Activated naive CD4-positive, alpha-beta T cell treated with anti-CD3 and anti-CD28 coated beads, Interleukin-2, amount 10 ng/mL, durations not matched to agents 7 days and 5 days (primary cell): ENCODE measurements at regions not wholly inside any gene's neighbourhood (a gene's known extent, or its start where the extent isn't known, plus 50 kb on each side); places are given as distances from the start of the nearest gene placed in this dataset.

Experiments
- CTCF ChIA-PET: fragments of 350-600 bp; sonication (Branson Sonifier 250); formaldehyde crosslinking; loops from one replicate; lab custom pipeline; 2021; ENCODE audit warnings: antibody characterized with exemption; lab: Charles Lee
- DNase-seq: peaks from one replicate; pipeline ENCODE4 v3.0.0-alpha.2; 2020
- H3K27ac Mint-ChIP-seq: one replicate; pipeline ENCODE4 v1.8.0; 2021; ENCODE audit warnings: mild to moderate bottlenecking, moderate library complexity, mixed read lengths
- H3K27me3 Mint-ChIP-seq: one replicate; pipeline ENCODE4 v1.8.0; 2021; ENCODE audit warnings: mild to moderate bottlenecking, mixed read lengths
- H3K36me3 Mint-ChIP-seq: one replicate; pipeline ENCODE4 v1.8.0; 2021; ENCODE audit warnings: mixed read lengths
- H3K4me1 Mint-ChIP-seq: one replicate; pipeline ENCODE4 v1.8.0; 2021; ENCODE audit warnings: mixed read lengths
- H3K4me3 Mint-ChIP-seq: one replicate; pipeline ENCODE4 v1.8.0; 2021; ENCODE audit warnings: mild to moderate bottlenecking, moderate library complexity, mixed read lengths
- H3K9me3 Mint-ChIP-seq: one replicate; pipeline ENCODE4 v1.8.0; 2021; ENCODE audit warnings: mixed read lengths

DNA sequence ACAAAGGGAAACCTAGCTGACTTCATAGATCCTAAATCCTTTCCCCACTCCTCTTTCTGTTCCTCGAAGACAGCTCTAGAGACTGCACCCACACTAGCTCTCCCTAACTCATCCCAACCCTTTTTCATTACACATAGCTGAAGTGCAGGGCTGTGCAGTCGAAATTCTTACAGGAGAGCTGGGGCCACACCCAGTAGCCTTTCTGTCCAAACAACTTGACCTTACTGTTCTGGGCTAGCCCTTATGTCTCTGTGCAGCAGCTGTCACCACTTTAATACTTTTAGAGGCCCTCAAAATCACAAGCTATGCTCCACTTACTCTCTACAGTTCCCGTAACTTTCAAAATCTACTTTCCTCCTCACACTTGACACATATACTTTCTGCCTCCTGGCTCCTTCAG is 666.1 kb upstream of the PKDCC start:
- H3K4me1 Mint-ChIP-seq, result no peaks in the 10 kb centered on the region
- CTCF ChIA-PET, result no interaction called here
- no peak overlapping the region for H3K4me3 Mint-ChIP-seq
- no peaks in the 10 kb centered on the region for H3K9me3 Mint-ChIP-seq
- no peak overlapping the region for H3K27ac Mint-ChIP-seq
- DNase-seq, result no peak
- H3K27me3 Mint-ChIP-seq, result no peaks in the 10 kb centered on the region
- no peaks in the 10 kb centered on the region for H3K36me3 Mint-ChIP-seq

DNA sequence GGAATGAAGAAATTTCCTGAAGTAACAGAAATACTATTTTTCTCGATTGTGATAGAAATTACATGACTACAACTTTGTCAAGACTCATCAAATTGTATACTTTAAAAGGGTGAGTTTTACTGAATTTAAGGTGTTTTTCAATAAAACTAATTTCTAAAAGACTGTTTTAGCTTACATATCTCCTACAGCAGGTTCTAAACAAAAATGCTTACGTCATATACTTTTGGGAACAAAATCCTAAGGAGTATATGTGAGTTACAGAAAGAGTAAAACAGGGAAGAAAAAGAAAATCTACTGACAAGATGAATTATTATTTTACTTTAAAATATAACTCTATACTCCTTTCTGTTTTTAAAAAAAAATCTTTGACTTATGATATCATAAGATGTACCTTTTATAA is 660.3 kb upstream of the PKDCC start:
- Mint-ChIP-seq H3K27me3 (no peaks in the 10 kb centered on the region), H3K36me3 (no peaks in the 10 kb centered on the region), H3K4me1 (no peaks in the 10 kb centered on the region), H3K9me3 (no peaks in the 10 kb centered on the region), H3K4me3 (no peak overlapping the region), H3K27ac (no peak overlapping the region)
- CTCF ChIA-PET, result no interaction called here
- DNase-seq, result no peak

DNA sequence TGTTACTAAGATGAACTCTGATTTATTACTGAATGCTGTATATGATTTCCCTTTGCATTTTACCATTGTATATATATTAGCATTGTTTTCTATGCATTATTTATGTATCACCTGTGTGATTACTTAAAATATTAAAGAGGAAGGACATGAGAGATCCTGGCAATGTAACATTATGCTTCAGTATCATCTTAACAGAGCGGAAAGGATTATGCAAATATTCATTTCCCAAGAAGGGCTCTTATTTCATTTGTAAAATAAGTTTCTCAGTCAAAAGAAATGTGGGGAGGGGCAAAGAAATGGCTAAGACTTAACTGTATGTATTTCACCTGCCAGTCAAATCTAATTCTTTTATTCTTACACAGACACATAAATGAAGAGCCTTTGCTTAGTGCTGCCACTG is 654.2 kb upstream of the PKDCC start:
- H3K9me3 Mint-ChIP-seq, result peaks cover 7% of the 10 kb centered on the region
- H3K27ac Mint-ChIP-seq, result no peak overlapping the region
- H3K27me3 Mint-ChIP-seq, result no peaks in the 10 kb centered on the region
- CTCF ChIA-PET, result no interaction called here
- no peak overlapping the region for H3K4me3 Mint-ChIP-seq
- no peak for DNase-seq
- H3K36me3 Mint-ChIP-seq, result no peaks in the 10 kb centered on the region
- no peaks in the 10 kb centered on the region for H3K4me1 Mint-ChIP-seq

DNA sequence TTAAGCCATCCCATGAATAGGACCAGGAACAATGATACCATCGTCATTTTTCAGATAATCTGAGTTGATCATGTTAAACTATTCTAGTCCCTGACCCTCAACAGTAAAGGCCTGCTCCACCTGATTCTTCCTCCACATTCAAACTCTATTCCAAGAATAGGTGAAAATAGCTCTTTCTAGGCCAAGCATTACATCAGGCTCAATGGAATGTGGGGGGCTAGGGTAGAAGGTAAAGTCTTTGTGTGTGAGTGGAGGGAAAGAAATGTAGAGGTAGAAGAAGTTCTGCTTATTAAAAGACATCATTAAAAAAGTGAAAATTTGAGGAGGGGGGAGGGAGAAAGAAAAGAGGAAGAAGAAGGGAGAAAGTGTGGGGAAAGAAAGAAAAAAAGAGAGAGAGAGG is 653.3 kb upstream of the PKDCC start:
- no peak for DNase-seq
- peaks cover 7% of the 10 kb centered on the region for H3K9me3 Mint-ChIP-seq
- no peak overlapping the region for H3K4me3 Mint-ChIP-seq
- no peaks in the 10 kb centered on the region for H3K27me3 Mint-ChIP-seq
- no peak overlapping the region for H3K27ac Mint-ChIP-seq
- H3K36me3 Mint-ChIP-seq, result no peaks in the 10 kb centered on the region
- CTCF ChIA-PET, result no interaction called here
- no peaks in the 10 kb centered on the region for H3K4me1 Mint-ChIP-seq

DNA sequence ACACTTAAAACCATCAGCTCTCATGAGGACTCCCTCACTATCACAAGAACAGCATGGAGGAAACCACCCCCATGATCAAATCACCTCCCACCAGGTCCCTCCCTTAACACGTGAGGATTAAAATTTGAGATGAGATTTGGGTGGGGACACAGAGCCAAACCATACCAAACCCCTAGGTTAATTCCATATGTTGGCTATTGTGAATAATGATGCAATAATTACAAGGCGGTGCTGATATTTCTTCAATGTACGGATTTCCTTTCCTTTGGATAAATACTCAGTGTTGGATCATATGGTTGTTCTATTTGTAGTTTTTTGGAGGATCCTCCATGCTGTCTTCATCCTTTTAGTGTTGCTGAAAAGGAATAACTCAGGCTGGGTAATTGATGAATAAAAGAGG is 652.1 kb upstream of the PKDCC start:
- no peak for DNase-seq
- Mint-ChIP-seq H3K36me3 (no peaks in the 10 kb centered on the region), H3K9me3 (peaks cover 7% of the 10 kb centered on the region), H3K4me1 (no peaks in the 10 kb centered on the region), H3K27ac (no peak overlapping the region), H3K4me3 (no peak overlapping the region), H3K27me3 (no peaks in the 10 kb centered on the region)
- CTCF ChIA-PET, result no interaction called here

DNA sequence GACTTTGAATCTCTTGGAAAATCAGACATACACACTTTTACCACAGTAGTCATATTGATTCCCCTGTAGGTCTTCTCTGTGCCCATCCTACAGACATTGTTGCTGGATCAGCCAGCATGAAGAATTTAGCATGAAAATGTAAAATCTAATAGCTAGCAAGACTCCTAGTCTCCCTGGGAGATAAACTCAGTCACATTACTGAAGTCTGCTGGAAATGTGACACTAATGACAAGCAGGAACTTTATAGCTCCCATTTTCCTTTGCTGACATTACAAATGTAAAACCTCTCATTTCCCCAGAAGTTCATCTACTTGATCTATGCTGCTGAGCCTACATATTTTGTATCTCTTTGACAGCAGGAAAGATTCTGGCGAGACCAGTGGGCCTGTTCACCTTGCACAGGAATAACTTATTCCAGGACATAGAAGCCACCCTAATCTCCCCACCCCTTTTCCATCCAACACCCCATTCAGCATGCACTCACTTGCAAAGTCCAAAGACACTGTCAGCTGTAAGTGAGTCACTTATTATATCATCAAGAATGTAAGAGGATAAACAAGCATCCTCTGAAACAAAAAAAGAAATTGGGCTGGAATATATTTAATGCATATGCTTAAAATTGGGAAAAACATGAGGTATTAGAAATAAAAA is 648.3 kb upstream of the PKDCC start:
- Mint-ChIP-seq H3K4me1 (no peaks in the 10 kb centered on the region), H3K9me3 (peaks cover 7% of the 10 kb centered on the region), H3K27me3 (no peaks in the 10 kb centered on the region), H3K27ac (no peak overlapping the region), H3K4me3 (no peak overlapping the region), H3K36me3 (no peaks in the 10 kb centered on the region)
- DNase-seq, result no peak
- CTCF ChIA-PET, result interaction anchor here (1.2 to 1.3 kb wide), 2 partner anchors 15 to 1486 kb away, joined by 4 read pairs; no protein-coding TSS in a partner anchor

DNA sequence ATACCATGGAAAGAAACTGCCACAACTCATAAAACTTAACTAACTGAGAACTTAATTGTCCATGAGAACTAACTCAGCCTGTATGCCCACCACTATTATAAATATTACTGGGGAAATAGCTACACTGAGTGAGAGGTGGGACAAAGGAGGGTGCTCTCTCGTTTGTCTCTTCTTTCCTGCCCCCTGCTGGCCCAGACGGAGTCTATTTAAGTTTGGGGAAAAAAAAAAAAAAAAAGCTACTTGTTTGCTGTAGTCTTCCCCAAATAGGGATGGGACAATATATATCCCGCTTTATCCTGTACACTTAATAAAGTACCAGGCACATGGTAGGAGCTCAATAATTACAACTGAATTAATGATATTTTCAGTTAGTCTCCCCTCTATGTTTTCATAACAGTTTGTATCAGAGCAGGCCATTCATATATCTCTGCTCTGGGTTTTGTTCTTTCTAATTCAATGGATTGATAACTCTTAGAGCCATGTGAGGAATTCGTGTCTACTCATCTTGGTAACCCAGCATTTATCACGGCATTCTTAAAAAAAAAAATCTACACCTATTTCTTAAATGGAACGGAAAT is 647.6 kb upstream of the PKDCC start:
- no peaks in the 10 kb centered on the region for H3K27me3 Mint-ChIP-seq
- H3K4me1 Mint-ChIP-seq, result no peaks in the 10 kb centered on the region
- no peak for DNase-seq
- H3K9me3 Mint-ChIP-seq, result peaks cover 7% of the 10 kb centered on the region
- H3K36me3 Mint-ChIP-seq, result no peaks in the 10 kb centered on the region
- CTCF ChIA-PET, result interaction anchor here (1.3 kb wide), 1 partner anchor 14 kb away, joined by 4 read pairs; no protein-coding TSS in a partner anchor
- no peak overlapping the region for H3K4me3 Mint-ChIP-seq
- H3K27ac Mint-ChIP-seq, result no peak overlapping the region

DNA sequence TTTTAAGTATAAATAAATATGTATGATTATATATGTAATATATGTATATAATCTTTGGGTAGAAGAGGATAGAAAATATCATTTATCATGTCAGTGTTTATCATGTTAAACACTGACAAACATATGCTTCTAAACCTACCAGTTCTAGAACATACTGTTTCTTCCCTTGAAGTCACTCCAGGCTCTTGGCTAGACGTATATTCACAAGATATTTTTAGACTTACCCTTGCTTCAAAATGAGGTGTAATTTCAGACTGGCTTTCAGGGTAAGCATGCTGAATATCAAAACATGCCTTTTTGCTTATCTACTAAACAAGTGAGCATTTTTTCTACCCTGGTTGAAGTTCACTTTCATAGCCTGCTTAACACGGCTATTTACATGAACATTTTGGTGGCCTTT is 642.4 kb upstream of the PKDCC start:
- Mint-ChIP-seq H3K27ac (no peak overlapping the region), H3K36me3 (no peaks in the 10 kb centered on the region), H3K9me3 (no peaks in the 10 kb centered on the region), H3K4me3 (no peak overlapping the region), H3K4me1 (no peaks in the 10 kb centered on the region), H3K27me3 (no peaks in the 10 kb centered on the region)
- no peak for DNase-seq
- CTCF ChIA-PET, result no interaction called here

DNA sequence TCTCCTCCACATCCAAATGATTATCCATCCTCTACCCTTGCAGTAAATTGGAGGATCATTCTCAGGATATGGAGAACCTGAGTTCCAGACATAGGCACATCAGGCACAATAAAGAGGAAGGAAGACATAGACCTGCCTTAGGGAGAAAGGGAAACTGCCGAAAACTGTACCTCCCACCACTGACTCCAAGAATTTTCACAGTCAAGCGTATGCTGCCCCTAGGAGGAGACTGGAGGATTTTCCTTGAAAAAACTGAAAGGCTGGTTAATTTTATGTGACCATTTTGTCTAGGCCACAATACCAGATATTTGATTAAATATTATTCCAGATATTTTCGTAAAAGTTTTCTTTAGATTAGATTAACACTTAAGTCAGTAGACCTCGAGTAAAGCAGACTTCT is 638.5 kb upstream of the PKDCC start:
- CTCF ChIA-PET, result no interaction called here
- no peak overlapping the region for H3K27ac Mint-ChIP-seq
- DNase-seq, result no peak
- H3K4me1 Mint-ChIP-seq, result no peaks in the 10 kb centered on the region
- no peaks in the 10 kb centered on the region for H3K27me3 Mint-ChIP-seq
- no peak overlapping the region for H3K4me3 Mint-ChIP-seq
- no peaks in the 10 kb centered on the region for H3K36me3 Mint-ChIP-seq
- H3K9me3 Mint-ChIP-seq, result no peaks in the 10 kb centered on the region

DNA sequence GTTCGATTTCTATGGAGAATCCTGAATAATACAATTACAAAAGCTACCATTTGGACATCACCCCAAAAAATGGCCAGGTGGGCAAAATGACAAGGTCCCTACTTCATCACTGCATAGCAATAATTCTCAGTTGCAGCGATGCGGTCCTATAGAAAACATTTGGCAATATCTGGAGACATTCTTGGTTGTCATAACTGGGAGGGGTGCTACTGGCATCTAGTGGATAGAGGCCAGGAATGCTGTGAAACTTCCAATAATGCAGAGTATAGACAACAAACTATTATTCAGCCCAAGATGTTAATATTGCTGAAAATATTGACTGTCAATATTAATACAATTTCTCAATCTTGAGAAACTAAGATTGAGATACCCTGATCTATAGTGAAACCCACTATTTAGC is 637.8 kb upstream of the PKDCC start:
- H3K9me3 Mint-ChIP-seq, result no peaks in the 10 kb centered on the region
- DNase-seq, result no peak
- H3K27ac Mint-ChIP-seq, result no peak overlapping the region
- no peaks in the 10 kb centered on the region for H3K27me3 Mint-ChIP-seq
- H3K4me3 Mint-ChIP-seq, result no peak overlapping the region
- H3K36me3 Mint-ChIP-seq, result no peaks in the 10 kb centered on the region
- CTCF ChIA-PET, result no interaction called here
- no peaks in the 10 kb centered on the region for H3K4me1 Mint-ChIP-seq

DNA sequence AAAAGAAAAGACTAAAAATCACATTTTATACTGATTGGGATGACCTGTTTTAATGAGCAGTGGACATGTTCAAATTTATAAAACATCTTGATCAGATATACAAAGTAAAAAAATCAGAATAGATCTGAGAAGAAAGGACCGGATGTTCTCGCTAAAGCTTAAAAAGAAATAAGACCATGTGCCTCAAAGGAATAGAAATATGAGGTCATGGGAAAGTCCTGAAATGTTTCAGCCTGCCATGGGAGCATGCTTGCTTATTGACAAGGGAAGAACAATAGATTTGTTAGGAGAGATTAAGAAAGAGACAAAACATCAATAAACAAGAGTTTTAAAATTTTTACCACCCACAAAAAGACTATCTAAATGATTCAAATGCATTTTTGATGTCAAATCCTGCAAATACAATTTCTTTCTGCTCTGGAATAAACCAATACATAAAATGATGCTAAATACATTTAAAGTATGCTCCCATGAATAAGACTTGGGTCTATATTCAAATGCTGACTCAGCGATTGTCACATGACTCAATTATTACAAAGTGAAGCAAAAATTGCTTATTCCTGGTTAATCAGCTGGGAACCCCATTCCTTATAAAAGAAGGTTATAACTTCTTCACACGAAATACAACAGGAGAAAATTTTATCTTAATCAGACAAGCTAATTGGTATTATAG is 633.9 kb upstream of the PKDCC start:
- Mint-ChIP-seq H3K4me3 (no peak overlapping the region), H3K9me3 (no peaks in the 10 kb centered on the region), H3K36me3 (no peaks in the 10 kb centered on the region), H3K27me3 (no peaks in the 10 kb centered on the region), H3K27ac (no peak overlapping the region), H3K4me1 (no peaks in the 10 kb centered on the region)
- no peak for DNase-seq
- CTCF ChIA-PET, result interaction anchor here (1.3 to 1.7 kb wide), 4 partner anchors 10 to 367 kb away, joined by 4 to 8 read pairs (median 6); no protein-coding TSS in a partner anchor

DNA sequence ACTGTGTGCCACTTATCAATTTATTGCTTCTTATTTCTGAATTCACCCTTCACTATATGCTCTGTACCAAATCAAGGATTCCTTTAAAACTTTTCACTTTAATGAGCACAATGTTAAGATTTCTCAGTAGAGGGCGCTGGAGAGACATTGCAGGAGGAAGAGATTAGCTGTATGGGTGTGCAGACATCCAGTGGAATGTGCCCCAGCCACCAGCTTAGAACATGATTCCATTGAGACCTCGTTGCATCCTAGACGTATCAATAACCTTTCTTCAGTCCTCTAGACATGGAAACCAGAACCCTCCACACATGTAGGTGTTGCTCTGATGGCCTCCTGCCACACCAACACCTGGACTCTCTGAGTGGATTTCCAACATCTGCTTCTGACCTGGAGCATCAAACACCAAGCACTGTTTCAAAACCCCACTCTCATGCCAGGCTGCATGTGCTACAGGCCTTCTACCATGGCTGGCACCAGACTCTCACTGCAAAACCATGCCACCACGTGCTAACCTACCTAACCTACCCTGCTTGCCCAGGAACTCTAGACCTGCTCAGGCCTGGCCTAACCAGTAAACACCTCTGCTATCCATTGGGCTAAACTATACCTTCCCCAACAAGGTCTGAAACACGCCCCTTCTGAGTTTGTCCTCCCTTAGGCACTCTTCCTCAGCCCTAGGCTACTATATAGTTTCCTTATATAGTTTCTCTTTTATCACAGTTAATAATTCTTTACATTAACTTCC is 633.2 kb upstream of the PKDCC start:
- Mint-ChIP-seq H3K27ac (no peak overlapping the region), H3K4me1 (no peaks in the 10 kb centered on the region), H3K27me3 (no peaks in the 10 kb centered on the region), H3K9me3 (no peaks in the 10 kb centered on the region), H3K36me3 (no peaks in the 10 kb centered on the region), H3K4me3 (no peak overlapping the region)
- no peak for DNase-seq
- CTCF ChIA-PET, result interaction anchor here (0.6 to 1.7 kb wide), 5 partner anchors 10 to 367 kb away, joined by 3 to 8 read pairs (median 4); no protein-coding TSS in a partner anchor

DNA sequence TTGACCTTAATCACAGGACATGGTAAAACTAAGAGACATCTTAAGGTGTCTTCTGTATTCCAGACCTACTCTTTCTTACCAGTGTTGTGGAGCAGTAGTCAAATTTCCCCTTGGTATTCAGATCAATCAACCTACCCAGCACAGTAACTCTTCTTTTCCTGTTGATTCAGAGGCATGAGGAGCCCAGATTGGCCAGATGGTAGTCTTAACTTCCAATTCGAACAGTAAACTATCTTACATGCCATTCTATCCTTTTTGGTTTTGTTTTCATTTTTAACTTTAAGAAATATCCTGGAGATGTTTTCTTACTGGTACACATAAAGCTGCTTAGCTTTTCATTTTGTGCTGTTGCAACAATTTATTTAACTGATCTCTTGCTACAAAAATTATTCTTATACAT is 630.3 kb upstream of the PKDCC start:
- Mint-ChIP-seq H3K27me3 (no peaks in the 10 kb centered on the region), H3K4me3 (no peak overlapping the region), H3K36me3 (no peaks in the 10 kb centered on the region), H3K27ac (no peak overlapping the region), H3K4me1 (no peaks in the 10 kb centered on the region), H3K9me3 (no peaks in the 10 kb centered on the region)
- DNase-seq, result no peak
- CTCF ChIA-PET, result no interaction called here

DNA sequence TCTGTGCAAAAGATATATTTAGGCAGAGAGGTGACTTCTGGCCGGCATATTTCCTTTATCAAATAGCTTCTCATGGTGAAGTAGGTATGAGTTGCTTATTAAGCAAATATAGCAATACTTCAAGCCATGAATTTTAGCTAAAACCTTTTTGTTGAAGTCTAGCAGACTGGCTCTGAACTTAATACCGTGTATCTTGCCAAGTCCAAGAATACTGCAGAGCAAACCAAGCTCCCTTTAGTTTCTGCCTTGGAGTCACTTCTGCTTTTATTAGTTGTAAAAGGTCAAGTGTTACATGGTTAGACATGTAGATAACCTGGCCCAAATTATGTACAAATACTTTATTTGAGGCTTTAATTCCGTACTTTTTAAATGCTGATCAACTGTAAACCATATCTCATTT is 627.6 kb upstream of the PKDCC start:
- Mint-ChIP-seq H3K36me3 (no peaks in the 10 kb centered on the region), H3K27ac (no peak overlapping the region), H3K4me3 (no peak overlapping the region), H3K4me1 (no peaks in the 10 kb centered on the region), H3K27me3 (no peaks in the 10 kb centered on the region), H3K9me3 (no peaks in the 10 kb centered on the region)
- CTCF ChIA-PET, result no interaction called here
- DNase-seq, result no peak
